Activated CD4-positive, alpha-beta memory T cell treated with anti-CD3 and anti-CD28 coated beads for 36 hours (primary cell): ENCODE measurements at regions not wholly inside any gene's neighbourhood (a gene's known extent, or its start where the extent isn't known, plus 50 kb on each side); places are given as distances from the start of the nearest gene placed in this dataset.
"Not testable (repeated sequence)": the region's sequence is repeated elsewhere in the genome, so short reads cannot be mapped to it uniquely, and the experiment has no call there.

Source experiments
- CTCF ChIA-PET: fragments of 350-600 bp; sonication (Branson Sonifier 250); formaldehyde crosslinking; loops from one replicate; lab custom pipeline; 2021; ENCODE audit warnings: antibody characterized with exemption, inconsistent platforms; lab: Charles Lee
- POLR2A ChIA-PET: fragments of 350-600 bp; sonication (Branson Sonifier 250); formaldehyde crosslinking; loops from one replicate; lab custom pipeline; 2021; ENCODE audit warnings: antibody characterized with exemption; lab: Charles Lee
- DNase-seq: peaks from one replicate; pipeline ENCODE4 v3.0.0-alpha.2; 2020
- H3K27ac Mint-ChIP-seq: one replicate; pipeline ENCODE4 v1.8.0; 2021; ENCODE audit warnings: mixed read lengths
- H3K27me3 Mint-ChIP-seq: one replicate; pipeline ENCODE4 v1.8.0; 2021; ENCODE audit warnings: mixed read lengths
- H3K36me3 Mint-ChIP-seq: one replicate; pipeline ENCODE4 v1.8.0; 2021; ENCODE audit warnings: mixed read lengths
- H3K4me1 Mint-ChIP-seq: one replicate; pipeline ENCODE4 v1.8.0; 2021; ENCODE audit warnings: low read depth, mixed read lengths
- H3K4me3 Mint-ChIP-seq: one replicate; pipeline ENCODE4 v1.8.0; 2021; ENCODE audit warnings: mild to moderate bottlenecking, mixed read lengths
- H3K9me3 Mint-ChIP-seq: one replicate; pipeline ENCODE4 v1.8.0; 2021; ENCODE audit warnings: mixed read lengths
- intact Hi-C: fragments of 100-400 bp; cut with micrococcal nuclease; formaldehyde crosslinking; loops from one replicate; pipeline ENCODE4 v1.15.1; 2023

DNA sequence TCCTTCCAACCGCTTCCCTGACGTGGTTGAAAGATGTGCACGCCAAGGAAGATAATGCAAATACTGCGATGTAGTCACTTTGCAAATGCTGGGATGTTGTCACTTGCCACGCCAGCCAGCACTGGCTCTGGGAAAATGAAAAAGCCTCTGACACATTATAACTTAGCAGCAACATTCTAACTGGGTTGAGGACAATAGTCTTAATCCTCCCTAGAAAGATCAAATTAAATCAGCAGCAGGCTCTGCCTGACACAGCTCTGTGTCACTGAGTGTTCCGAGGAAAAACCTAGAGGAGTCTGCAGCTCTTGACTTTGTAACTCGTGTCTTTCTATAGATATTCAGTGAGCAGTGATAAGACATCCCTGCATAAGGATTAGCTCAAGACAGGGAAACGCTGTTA, 380.1 kb upstream of the FRG1 start:
- H3K4me3 Mint-ChIP-seq, intact Hi-C loops, H3K27ac Mint-ChIP-seq, POLR2A ChIA-PET, H3K4me1 Mint-ChIP-seq, CTCF ChIA-PET, H3K36me3 Mint-ChIP-seq, H3K9me3 Mint-ChIP-seq, DNase-seq, H3K27me3 Mint-ChIP-seq: not testable (repeated sequence)

GRCh38 chr4:189563751-189564150, 376.9 kb upstream of the FRG1 start:
- H3K9me3 Mint-ChIP-seq, H3K27me3 Mint-ChIP-seq, H3K4me3 Mint-ChIP-seq, CTCF ChIA-PET, DNase-seq, POLR2A ChIA-PET, H3K4me1 Mint-ChIP-seq, intact Hi-C loops, H3K27ac Mint-ChIP-seq, H3K36me3 Mint-ChIP-seq: not testable (repeated sequence)

DNA sequence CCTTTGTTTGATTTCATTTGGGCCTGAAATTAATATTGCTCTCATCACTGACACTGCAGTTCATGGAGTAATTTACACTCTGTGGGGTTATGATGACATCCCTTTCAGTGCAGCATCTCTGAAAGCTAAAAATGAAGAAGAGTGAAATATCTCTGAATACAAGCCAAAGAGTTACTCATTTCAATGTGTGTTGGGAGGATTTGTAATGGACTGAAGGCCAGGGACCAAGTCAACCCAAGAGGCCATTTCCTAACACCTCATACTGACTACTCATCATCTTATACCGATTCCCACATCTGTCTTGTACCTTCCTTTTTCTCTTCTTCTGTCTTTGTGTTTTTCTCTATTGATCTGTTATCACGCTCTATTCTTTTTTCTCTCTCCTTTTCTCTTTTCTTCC, 374.4 kb upstream of the FRG1 start:
- H3K4me1 Mint-ChIP-seq, H3K4me3 Mint-ChIP-seq, DNase-seq, H3K27ac Mint-ChIP-seq, H3K9me3 Mint-ChIP-seq, POLR2A ChIA-PET, intact Hi-C loops, H3K36me3 Mint-ChIP-seq, H3K27me3 Mint-ChIP-seq, CTCF ChIA-PET: not testable (repeated sequence)

- POLR2A ChIA-PET, H3K4me1 Mint-ChIP-seq, H3K27me3 Mint-ChIP-seq, CTCF ChIA-PET, intact Hi-C loops, H3K4me3 Mint-ChIP-seq, H3K36me3 Mint-ChIP-seq, H3K9me3 Mint-ChIP-seq, H3K27ac Mint-ChIP-seq, DNase-seq: not testable (repeated sequence)
Observed at GRCh38 chr4:189566900-189567299, 373.8 kb upstream of the FRG1 start.

DNA sequence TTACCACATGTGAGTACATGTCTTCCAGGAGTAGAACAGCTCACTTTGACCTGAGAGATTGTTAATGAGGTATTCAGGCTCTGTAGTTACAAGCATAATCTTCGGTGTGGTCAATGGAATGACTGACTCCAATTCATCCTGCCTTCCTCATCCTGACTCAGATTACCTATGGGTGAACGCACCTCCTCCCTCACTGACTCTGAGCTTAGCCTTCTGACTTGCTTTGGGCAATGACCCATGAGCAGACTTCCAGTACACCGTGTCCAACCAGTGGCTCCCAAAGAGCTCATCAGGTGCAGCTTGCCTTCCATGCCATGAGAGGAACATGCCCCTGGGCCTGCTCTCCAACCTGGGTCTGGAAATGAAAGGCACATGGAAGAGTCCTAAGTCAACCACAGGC, 361.0 kb upstream of the FRG1 start:
- H3K4me1 Mint-ChIP-seq, intact Hi-C loops, H3K36me3 Mint-ChIP-seq, DNase-seq, H3K27ac Mint-ChIP-seq, CTCF ChIA-PET, H3K27me3 Mint-ChIP-seq, POLR2A ChIA-PET, H3K4me3 Mint-ChIP-seq, H3K9me3 Mint-ChIP-seq: not testable (repeated sequence)

- CTCF ChIA-PET, H3K27me3 Mint-ChIP-seq, H3K27ac Mint-ChIP-seq, POLR2A ChIA-PET, H3K4me1 Mint-ChIP-seq, H3K36me3 Mint-ChIP-seq, H3K4me3 Mint-ChIP-seq, intact Hi-C loops, DNase-seq, H3K9me3 Mint-ChIP-seq: not testable (repeated sequence)
Observed at GRCh38 chr4:189586908-189587632, 353.6 kb upstream of the FRG1 start.

GRCh38 chr4:189589201-189589600, 351.5 kb upstream of the FRG1 start:
- POLR2A ChIA-PET, DNase-seq, H3K27ac Mint-ChIP-seq, CTCF ChIA-PET, intact Hi-C loops, H3K4me3 Mint-ChIP-seq, H3K27me3 Mint-ChIP-seq, H3K36me3 Mint-ChIP-seq, H3K9me3 Mint-ChIP-seq, H3K4me1 Mint-ChIP-seq: not testable (repeated sequence)

DNA sequence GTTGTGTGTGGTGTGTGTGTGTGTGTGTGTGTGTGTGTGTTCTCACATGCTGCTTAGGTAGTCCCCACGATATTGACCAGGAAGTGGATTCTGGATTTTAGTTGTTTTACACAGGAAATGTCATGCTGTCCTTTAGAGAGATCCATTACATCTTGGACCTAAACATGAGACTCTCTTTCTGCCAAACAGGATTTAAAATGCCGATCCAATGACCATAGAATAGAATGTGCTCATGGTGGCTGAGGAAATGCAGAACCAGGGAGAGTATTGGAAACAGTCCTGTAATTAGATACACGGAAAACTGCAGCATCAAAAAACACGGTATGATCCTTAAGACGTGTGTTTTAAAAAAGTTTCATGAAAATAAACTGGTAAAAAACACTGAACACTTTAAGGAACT, 347.8 kb upstream of the FRG1 start:
- H3K4me1 Mint-ChIP-seq: no peaks in the 10 kb centered on the region
- peaks cover 8% of the 10 kb centered on the region for H3K9me3 Mint-ChIP-seq
- intact Hi-C loops: no loop called here
- ChIA-PET POLR2A (no interaction called here), CTCF (no interaction called here)
- DNase-seq: no peak
- no peaks in the 10 kb centered on the region for H3K36me3 Mint-ChIP-seq
- no peaks in the 10 kb centered on the region for H3K27me3 Mint-ChIP-seq
- no peak overlapping the region for H3K27ac Mint-ChIP-seq
- no peak overlapping the region for H3K4me3 Mint-ChIP-seq

GRCh38 chr4:189597341-189597740, 343.3 kb upstream of the FRG1 start:
- intact Hi-C loops: no loop called here
- H3K27me3 Mint-ChIP-seq: no peaks in the 10 kb centered on the region
- H3K4me1 Mint-ChIP-seq: no peaks in the 10 kb centered on the region
- POLR2A ChIA-PET: no interaction called here
- H3K27ac Mint-ChIP-seq: no peak overlapping the region
- CTCF ChIA-PET: no interaction called here
- DNase-seq: no peak
- peaks cover 4% of the 10 kb centered on the region for H3K9me3 Mint-ChIP-seq
- no peak overlapping the region for H3K4me3 Mint-ChIP-seq
- H3K36me3 Mint-ChIP-seq: no peaks in the 10 kb centered on the region

DNA sequence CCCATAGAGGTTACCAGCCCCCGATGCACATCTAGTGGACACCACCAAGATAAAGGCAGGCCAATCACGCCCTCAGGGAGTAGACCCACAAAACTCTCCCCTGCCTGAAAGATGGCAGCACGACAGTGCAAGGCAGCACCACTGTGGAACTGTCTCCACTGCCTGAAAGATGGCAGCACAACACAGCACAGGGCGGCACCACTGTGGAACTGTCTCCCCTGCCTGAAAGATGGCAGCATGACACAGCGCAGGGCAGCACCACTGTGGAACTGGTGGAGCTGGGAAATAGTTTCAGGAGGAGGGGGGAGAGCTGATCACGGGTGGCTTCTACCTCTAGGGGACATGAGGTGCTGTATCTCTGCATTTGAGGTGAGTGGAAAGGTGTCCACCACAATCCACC, 340.4 kb upstream of the FRG1 start:
- Mint-ChIP-seq H3K36me3 (no peaks in the 10 kb centered on the region), H3K9me3 (peaks cover 4% of the 10 kb centered on the region), H3K27ac (no peak overlapping the region), H3K27me3 (no peaks in the 10 kb centered on the region), H3K4me3 (no peak overlapping the region), H3K4me1 (no peaks in the 10 kb centered on the region)
- ChIA-PET CTCF (no interaction called here), POLR2A (no interaction called here)
- DNase-seq: no peak
- intact Hi-C loops: no loop called here

DNA sequence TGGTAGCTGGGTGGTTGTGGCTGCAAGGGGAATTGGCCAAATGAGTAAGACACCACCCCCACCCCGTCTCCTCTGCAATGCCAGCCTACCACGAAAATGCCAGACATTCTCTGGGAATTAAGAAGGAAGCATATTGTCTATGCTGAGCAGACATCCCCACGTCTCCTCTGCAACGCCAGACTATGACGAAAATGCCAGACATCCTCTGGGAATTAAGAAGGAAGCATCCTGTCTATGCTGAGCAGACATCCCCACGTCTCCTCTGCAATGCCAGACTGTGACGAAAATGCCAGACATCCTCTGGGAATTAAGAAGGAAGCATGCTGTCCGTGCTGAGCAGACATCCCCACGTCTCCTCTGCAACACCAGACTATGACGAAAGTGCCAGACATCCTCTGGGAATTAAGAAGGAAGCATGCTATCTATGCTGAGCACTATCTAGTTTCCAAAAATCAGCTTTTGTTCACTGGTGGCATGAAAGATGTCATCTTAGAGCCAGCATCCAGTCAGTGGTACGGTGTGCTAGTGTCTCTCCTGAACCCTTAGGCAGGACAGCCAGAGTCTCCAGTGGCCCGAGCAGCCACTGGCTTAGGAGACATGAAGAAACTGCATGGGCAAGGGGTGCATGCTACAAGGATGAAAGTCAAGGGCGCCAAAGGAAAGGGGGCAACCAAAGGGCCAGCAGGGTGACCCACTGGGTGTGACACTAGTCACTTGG, 339.8 kb upstream of the FRG1 start:
- Mint-ChIP-seq H3K4me3 (no peak overlapping the region), H3K9me3 (peaks cover 4% of the 10 kb centered on the region), H3K27ac (no peak overlapping the region), H3K36me3 (no peaks in the 10 kb centered on the region), H3K27me3 (no peaks in the 10 kb centered on the region), H3K4me1 (no peaks in the 10 kb centered on the region)
- intact Hi-C loops: no loop called here
- DNase-seq: no peak
- ChIA-PET POLR2A (no interaction called here), CTCF (no interaction called here)

DNA sequence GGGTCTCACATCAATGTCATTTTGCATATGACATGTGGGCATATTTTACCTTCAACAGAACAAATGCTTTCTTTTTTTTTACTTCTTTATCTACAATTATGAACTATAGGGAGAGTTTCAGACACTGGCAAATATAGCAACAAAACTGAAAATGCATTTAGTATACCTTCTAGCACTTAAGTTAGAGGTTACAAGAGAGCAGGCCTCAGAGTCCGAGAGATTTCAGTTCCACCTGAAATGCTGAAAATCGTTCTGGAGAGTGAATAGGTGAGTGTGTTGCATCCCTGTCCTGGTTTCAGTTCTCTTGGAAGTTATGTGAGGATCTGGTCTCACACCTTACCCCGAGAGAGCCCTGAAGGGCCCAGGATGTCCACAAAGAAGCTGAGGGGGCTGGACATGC, 337.8 kb upstream of the FRG1 start:
- H3K36me3 Mint-ChIP-seq, CTCF ChIA-PET, POLR2A ChIA-PET, H3K9me3 Mint-ChIP-seq, DNase-seq, H3K4me1 Mint-ChIP-seq, H3K4me3 Mint-ChIP-seq, H3K27me3 Mint-ChIP-seq, intact Hi-C loops, H3K27ac Mint-ChIP-seq: not testable (repeated sequence)

- intact Hi-C loops, H3K9me3 Mint-ChIP-seq, DNase-seq, H3K27ac Mint-ChIP-seq, H3K36me3 Mint-ChIP-seq, H3K4me1 Mint-ChIP-seq, CTCF ChIA-PET, H3K4me3 Mint-ChIP-seq, H3K27me3 Mint-ChIP-seq, POLR2A ChIA-PET: not testable (repeated sequence)
Observed at GRCh38 chr4:189610571-189610970, 330.1 kb upstream of the FRG1 start.
